Liver (tissue), 8 donors: ENCODE measurements at regions not wholly inside any gene's neighbourhood (a gene's known extent, or its start where the extent isn't known, plus 50 kb on each side); places are given as distances from the start of the nearest gene placed in this dataset.

Experiments
- DNase-seq: peaks from one replicate; pipeline ENCODE4 v3.0.0-alpha.2; 2017; ENCODE audit warnings: low spot score
- H3K27ac ChIP-seq, 2 donors: one replicate each; pipeline ENCODE4 v1.7.0; 2013; ENCODE audit warnings: inconsistent platforms in 2 of 2, low read length in 2 of 2, control low read depth in 1 of 2, low read depth in 1 of 2, mild to moderate bottlenecking in 1 of 2
- H3K27me3 ChIP-seq, 4 donors: one replicate each; pipeline versions ENCODE4 v1.6.1 to v1.7.0; 2013; ENCODE audit warnings: low read length in 3 of 4, inconsistent platforms in 1 of 4, mild to moderate bottlenecking in 1 of 4, moderate library complexity in 1 of 4; ENCODE audit not compliant: control insufficient read depth in 4 of 4, insufficient read depth in 4 of 4
- H3K36me3 ChIP-seq, 4 donors: one replicate each; pipeline versions ENCODE4 v1.6.1 to v1.7.0; 2013; ENCODE audit warnings: low read length in 3 of 4, mild to moderate bottlenecking in 3 of 4, low read depth in 1 of 4, moderate library complexity in 1 of 4; ENCODE audit not compliant: control insufficient read depth in 4 of 4, insufficient read depth in 3 of 4
- H3K4me1 ChIP-seq, 4 donors: one replicate each; pipeline versions ENCODE4 v1.6.1 to v1.7.0; 2013; ENCODE audit warnings: low read length in 3 of 4, mild to moderate bottlenecking in 3 of 4, moderate library complexity in 1 of 4; ENCODE audit not compliant: control insufficient read depth in 4 of 4, insufficient read depth in 4 of 4
- H3K4me3 ChIP-seq, 3 donors: one replicate each; pipeline versions ENCODE4 v1.6.1 to v1.7.0; 2013; ENCODE audit warnings: low read length in 3 of 3, control low read depth in 1 of 3, low read depth in 1 of 3, mild to moderate bottlenecking in 1 of 3
- H3K9ac ChIP-seq, 2 donors: one replicate each; pipeline ENCODE4 v1.7.0; 2013; ENCODE audit warnings: low read length in 2 of 2, mild to moderate bottlenecking in 2 of 2, moderate library complexity in 2 of 2, control low read depth in 1 of 2, low read depth in 1 of 2
- H3K9me3 ChIP-seq, 4 donors: one replicate each; pipeline versions ENCODE4 v1.6.1 to v1.7.0; 2013; ENCODE audit warnings: low read length in 3 of 4; ENCODE audit not compliant: control insufficient read depth in 4 of 4
- ATF3 ChIP-seq: IDR thresholded peaks from 2 replicates; pipeline ENCODE4 v1.6.1; 2016; ENCODE audit warnings: antibody characterized with exemption
- CTCF ChIP-seq: fragments of 150-350 bp; IDR thresholded peaks from 2 replicates; pipeline ENCODE4 v1.5.1; 2017; ENCODE audit warnings: improper control_type of control experiment, low read depth, low read length; ENCODE audit not compliant: missing input control
- EGR1 ChIP-seq, 2 donors: IDR thresholded peaks; 2 replicates each; pipeline ENCODE4 v1.6.1; 2016 to 2018; ENCODE audit warnings: antibody characterized with exemption in 2 of 2, low read depth in 2 of 2
- GABPA ChIP-seq, 2 donors: IDR thresholded peaks in 1 of 2; conservative IDR thresholded peaks in 1 of 2; 2 replicates each; pipeline ENCODE4 v1.6.1; 2016; ENCODE audit warnings: antibody characterized with exemption in 2 of 2, mild to moderate bottlenecking in 1 of 2, moderate library complexity in 1 of 2
- HNF4A ChIP-seq, 2 donors: conservative IDR thresholded peaks; 2 replicates each; pipeline ENCODE4 v1.6.1; 2016; ENCODE audit warnings: antibody characterized with exemption in 2 of 2, mild to moderate bottlenecking in 2 of 2
- HNF4G ChIP-seq: IDR thresholded peaks from 2 replicates; pipeline ENCODE4 v1.6.1; 2016; ENCODE audit warnings: antibody characterized with exemption
- JUND ChIP-seq, 2 donors: IDR thresholded peaks; 2 replicates each; pipeline ENCODE4 v1.6.1; 2016; ENCODE audit warnings: antibody characterized with exemption in 2 of 2
- MAX ChIP-seq: IDR thresholded peaks from 2 replicates; pipeline ENCODE4 v1.6.1; 2016; ENCODE audit warnings: antibody characterized with exemption
- RAD21 ChIP-seq, 2 donors: IDR thresholded peaks; 2 replicates each; pipeline ENCODE4 v1.6.1; 2016; ENCODE audit warnings: antibody characterized with exemption in 2 of 2, mild to moderate bottlenecking in 2 of 2
- REST ChIP-seq: IDR thresholded peaks from 2 replicates; pipeline ENCODE4 v1.6.1; 2016; ENCODE audit warnings: antibody characterized with exemption, mild to moderate bottlenecking
- SP1 ChIP-seq: IDR thresholded peaks from 2 replicates; pipeline ENCODE4 v1.6.1; 2018; ENCODE audit warnings: antibody characterized with exemption, mild to moderate bottlenecking
- TAF1 ChIP-seq: conservative IDR thresholded peaks from 2 replicates; pipeline ENCODE4 v1.6.1; 2016; ENCODE audit warnings: antibody characterized with exemption, mild to moderate bottlenecking
- ZBTB33 ChIP-seq: IDR thresholded peaks from 2 replicates; pipeline ENCODE4 v1.6.1; 2016; ENCODE audit warnings: antibody characterized with exemption
- WGBS: extraction: QIAGEN DNeasy Blood & Tissue Kit; methylation state at CpG from one replicate; pipeline ENCODE4 v1.1.7; 2013; 5-methylcytosine and 5-hydroxymethylcytosine counted together
- donor health status: healthy.
- donor health status: healthy.
- donor health status: healthy.
- donor health status: healthy.
- donor health status: healthy.

- 60% methylated on average over 2 of the region's 2 CpGs for WGBS
- no peaks in the 10 kb centered on the region for H3K9me3 ChIP-seq
- TF ChIP-seq RAD21 (IDR thresholded peaks at IDR 0.05) (no peak), TAF1 (no peak)
- no peak overlapping the region for H3K27ac ChIP-seq
- H3K36me3 ChIP-seq: no peaks in the 10 kb centered on the region
- H3K4me3 ChIP-seq: no peak overlapping the region
- peaks cover 0 to 6% (median 3%) of the 10 kb centered on the region in 4 donors for H3K27me3 ChIP-seq
- H3K4me1 ChIP-seq: no peaks in the 10 kb centered on the region
- peak; percentile 23 for DNase-seq
- H3K9ac ChIP-seq: no peak overlapping the region
Measured at GRCh38 chr3:43792904-43793303, 102.2 kb downstream of the ABHD5 start.

- 81% methylated on average over 9 of the region's 9 CpGs for WGBS
Measured at GRCh38 chr3:43793648-43794372, 103.1 kb downstream of the ABHD5 start.

More at GRCh38 chr3:43793648-43794372, 103.1 kb downstream of the ABHD5 start:
- Histone ChIP-seq H3K36me3 (no peaks in the 10 kb centered on the region), H3K27me3 (peaks cover 0 to 6% (median 3%) of the 10 kb centered on the region in 4 donors), H3K4me3 (no peak overlapping the region), H3K9me3 (no peaks in the 10 kb centered on the region), H3K27ac (no peak overlapping the region), H3K4me1 (no peaks in the 10 kb centered on the region), H3K9ac (no peak overlapping the region)
- TF ChIP-seq GABPA (IDR thresholded peaks at IDR 0.05 in 1 of 2, conservative IDR thresholded peaks at IDR 0.05 in 1 of 2): no peak
- TF ChIP-seq RAD21 (IDR thresholded peaks at IDR 0.05): no peak
- TF ChIP-seq HNF4A (conservative IDR thresholded peaks at IDR 0.05): no peak
- no peak for TF ChIP-seq REST
- no peak for TF ChIP-seq HNF4G
- TF ChIP-seq EGR1 (IDR thresholded peaks at IDR 0.05; ENCODE audit: low read depth in 2 of 2): no peak
- TF ChIP-seq SP1: no peak
- no peak for TF ChIP-seq JUND (IDR thresholded peaks at IDR 0.05)
- TF ChIP-seq CTCF: no peak
- TF ChIP-seq MAX: no peak
- no peak for TF ChIP-seq TAF1
- no peak for TF ChIP-seq ZBTB33
- TF ChIP-seq ATF3: no peak
- no peak for DNase-seq
